HCT116 (cell line): ENCODE measurements at regions not wholly inside any gene's neighbourhood (a gene's known extent, or its start where the extent isn't known, plus 50 kb on each side); places are given as distances from the start of the nearest gene placed in this dataset.

Experiments
- ATAC-seq: fragments of 200-7000 bp; cut with Tn5 transposase; 2 replicates; pipeline ENCODE4 v1.9.1; 2020; ENCODE audit warnings: mild to moderate bottlenecking, moderate library complexity
- BruUV-seq: library from RNA; stranded (reverse); fragments of 400-500 nt; replicated peaks from 2 replicates; lab custom pipeline; 2021; lab: Mats Ljungman, UMichigan
- CTCF ChIA-PET: fragments of 300-600 bp; sonication (Branson Sonifier 250); formaldehyde crosslinking; loops from one replicate; lab custom pipeline; 2021; ENCODE audit warnings: antibody characterized with exemption; lab: Charles Lee
- POLR2A ChIA-PET: fragments of 300-600, 350-600 bp; sonication (Branson Sonifier 250); formaldehyde crosslinking; loops from one replicate; lab custom pipeline; 2021; ENCODE audit warnings: antibody characterized with exemption; lab: Charles Lee
- RAD21 ChIA-PET, 2 experiments: fragments of 300-600 bp; sonication (Branson Sonifier 250); formaldehyde crosslinking; loops; one replicate each; lab custom pipeline; 2023; ENCODE audit warnings: low total read pairs in 2 of 2; ENCODE audit not compliant: uncharacterized antibody in 2 of 2, unreplicated experiment in 2 of 2, low non-redundant PET in 1 of 2; lab: Charles Lee
- DNase-seq: peaks from one replicate; pipeline ENCODE4 v3.0.0-alpha.2; 2010; ENCODE audit warnings: low read depth, low spot score
- H2AFZ ChIP-seq: fragments of 200-600 bp; shearing (Covaris generic), sonication (generic); 2 replicates; pipeline ENCODE4 v1.6.1; 2017; ENCODE audit warnings: low read depth, mixed run types, mixed read lengths, antibody characterized with exemption, low read length; ENCODE audit not compliant: poor library complexity, severe bottlenecking
- H3K27ac ChIP-seq: 2 replicates; pipeline ENCODE4 v1.5.1; 2012; ENCODE audit warnings: low read depth, low read length
- H3K27me3 ChIP-seq: fragments of 200-600 bp; sonication (generic); 2 replicates; pipeline ENCODE4 v1.6.1; 2016; ENCODE audit warnings: mixed run types, low read length, mixed read lengths; ENCODE audit not compliant: insufficient read depth
- H3K36me3 ChIP-seq, 2 experiments: fragments of 200-500 bp in 1 of 2; fragments of 200-600 bp in 1 of 2; sonication (Bioruptor generic) in 1 of 2; sonication (generic) in 1 of 2; 2 replicates each; pipeline versions ENCODE4 v1.5.1 to v1.6.1; 2014 to 2016; ENCODE audit warnings: low read length in 2 of 2, inconsistent platforms in 1 of 2, mixed read lengths in 1 of 2, mixed run types in 1 of 2; ENCODE audit not compliant: insufficient read depth in 2 of 2, control insufficient read depth in 1 of 2
- H3K4me1 ChIP-seq, 2 experiments: fragments of 200-600 bp in 1 of 2; sonication (generic) in 1 of 2; 2 replicates each; pipeline versions ENCODE4 v1.5.1 to v1.6.1; 2012 to 2017; ENCODE audit warnings: low read length in 2 of 2, inconsistent platforms in 1 of 2, mild to moderate bottlenecking in 1 of 2, mixed read lengths in 1 of 2, mixed run types in 1 of 2, moderate library complexity in 1 of 2; ENCODE audit not compliant: insufficient read depth in 2 of 2, control insufficient read depth in 1 of 2
- H3K4me2 ChIP-seq: fragments of 200-600 bp; sonication (generic); 2 replicates; pipeline ENCODE4 v1.6.1; 2017; ENCODE audit warnings: mixed run types, low read length, mixed read lengths
- H3K4me3 ChIP-seq, 2 experiments: fragments of 200-600 bp in 1 of 2; sonication (generic) in 1 of 2; replicated peaks in 1 of 2; 2 replicates each; pipeline ENCODE4 v1.5.1; 2011 to 2016; ENCODE audit warnings: low read length in 2 of 2, control low read depth in 1 of 2, low read depth in 1 of 2, mild to moderate bottlenecking in 1 of 2, mixed read lengths in 1 of 2, mixed run types in 1 of 2
- H3K79me2 ChIP-seq: fragments of 200-600 bp; sonication (generic); 2 replicates; pipeline ENCODE4 v1.6.1; 2017; ENCODE audit warnings: mild to moderate bottlenecking, mixed run types, low read length, moderate library complexity, mixed read lengths; ENCODE audit not compliant: insufficient read depth
- H3K9ac ChIP-seq: fragments of 200-600 bp; sonication (generic); 2 replicates; pipeline ENCODE4 v1.6.1; 2016; ENCODE audit warnings: low read length, mixed read lengths
- H3K9me2 ChIP-seq: fragments of 200-600 bp; sonication (generic), shearing (Covaris generic); 2 replicates; pipeline ENCODE4 v1.6.1; 2017; ENCODE audit warnings: mixed run types, mild to moderate bottlenecking, moderate library complexity; ENCODE audit not compliant: insufficient read depth
- H3K9me3 ChIP-seq, 2 experiments: fragments of 200-500 bp in 1 of 2; fragments of 200-600 bp in 1 of 2; sonication (Bioruptor generic) in 1 of 2; sonication (generic) in 1 of 2; 2 replicates each; pipeline ENCODE4 v1.6.1; 2014 to 2017; ENCODE audit warnings: low read length in 2 of 2, mixed read lengths in 2 of 2, inconsistent platforms in 1 of 2, low read depth in 1 of 2, mild to moderate bottlenecking in 1 of 2, mixed run types in 1 of 2, moderate library complexity in 1 of 2; ENCODE audit not compliant: control insufficient read depth in 1 of 2, insufficient read depth in 1 of 2
- H4K20me1 ChIP-seq: fragments of 200-600 bp; sonication (generic), shearing (Covaris generic); 2 replicates; pipeline ENCODE4 v1.6.1; 2017; ENCODE audit warnings: mixed run types, mild to moderate bottlenecking, moderate library complexity; ENCODE audit not compliant: insufficient read depth
- ATF3 ChIP-seq: IDR thresholded peaks from 2 replicates; pipeline ENCODE4 v1.6.1; 2012
- CBX3 ChIP-seq: IDR thresholded peaks from 2 replicates; pipeline ENCODE4 v1.6.1; 2012; ENCODE audit warnings: low read depth
- EGR1 ChIP-seq: IDR thresholded peaks from 2 replicates; pipeline ENCODE4 v1.6.1; 2012; ENCODE audit warnings: low read depth
- ELF1 ChIP-seq: IDR thresholded peaks from 2 replicates; pipeline ENCODE4 v1.6.1; 2012; ENCODE audit warnings: low read depth, borderline replicate concordance
- EZH2phosphoT487 ChIP-seq: fragments of 200-600 bp; IDR thresholded peaks from 2 replicates; pipeline ENCODE4 v1.6.1; 2018; ENCODE audit warnings: antibody characterized with exemption, borderline replicate concordance
- FOSL1 ChIP-seq: IDR thresholded peaks from 2 replicates; pipeline ENCODE4 v1.6.1; 2012; ENCODE audit warnings: low read depth
- JUND ChIP-seq: IDR thresholded peaks from 2 replicates; pipeline ENCODE4 v1.6.1; 2012
- POLR2A ChIP-seq: IDR thresholded peaks from 2 replicates; pipeline ENCODE4 v1.7.0; 2011; ENCODE audit warnings: borderline replicate concordance; ENCODE audit not compliant: insufficient read depth, insufficient read length; ENCODE audit errors: extremely low read depth
- POLR2AphosphoS5 ChIP-seq: IDR thresholded peaks from 2 replicates; pipeline ENCODE4 v1.6.1; 2011; ENCODE audit warnings: mild to moderate bottlenecking, low read depth, low read length, moderate library complexity
- RAD21 ChIP-seq: IDR thresholded peaks from 2 replicates; pipeline ENCODE4 v1.6.1; 2012; ENCODE audit warnings: low read depth, mild to moderate bottlenecking
- REST ChIP-seq: IDR thresholded peaks from 2 replicates; pipeline ENCODE4 v1.6.1; 2012; ENCODE audit warnings: low read depth
- SIN3A ChIP-seq: IDR thresholded peaks from 2 replicates; pipeline ENCODE4 v1.6.1; 2012; ENCODE audit warnings: low read depth
- SP1 ChIP-seq: IDR thresholded peaks from 2 replicates; pipeline ENCODE4 v1.6.1; 2012; ENCODE audit warnings: low read depth
- SRF ChIP-seq: IDR thresholded peaks from 2 replicates; pipeline ENCODE4 v1.6.1; 2012; ENCODE audit warnings: low read depth
- YY1 ChIP-seq: IDR thresholded peaks from 2 replicates; pipeline ENCODE4 v1.6.1; 2011; ENCODE audit warnings: low read length, low read depth, moderate library complexity, mild to moderate bottlenecking; ENCODE audit not compliant: insufficient replicate concordance; ENCODE audit errors: extremely low read depth
- ZBTB33 ChIP-seq: IDR thresholded peaks from 2 replicates; pipeline ENCODE4 v1.6.1; 2011; ENCODE audit warnings: mild to moderate bottlenecking, low read length, moderate library complexity; ENCODE audit not compliant: insufficient replicate concordance; ENCODE audit errors: extremely low read depth
- ZNF274 ChIP-seq: fragments of 200-500 bp; sonication (Bioruptor generic); IDR thresholded peaks from 2 replicates; pipeline ENCODE4 v1.6.1; 2014; ENCODE audit warnings: mild to moderate bottlenecking, low read depth, low read length, inconsistent platforms
- intact Hi-C: fragments of 100-400 bp; cut with micrococcal nuclease; formaldehyde crosslinking; loops from 2 replicates; pipeline ENCODE4 v1.10.0; 2022

GRCh38 chr6:141218583-141218982 is 914.1 kb upstream of the GJE1 start:
- Histone ChIP-seq H2AFZ (no peak overlapping the region), H3K4me1 (no peaks in the 10 kb centered on the region), H3K9ac (no peak overlapping the region), H3K4me3 (no peak overlapping the region), H3K79me2 (no peaks in the 10 kb centered on the region), H3K36me3 (no peaks in the 10 kb centered on the region), H3K9me3 (no peaks in the 10 kb centered on the region), H3K27me3 (no peaks in the 10 kb centered on the region), H4K20me1 (no peaks in the 10 kb centered on the region), H3K9me2 (no peaks in the 10 kb centered on the region), H3K4me2 (no peak overlapping the region), H3K27ac (no peak overlapping the region)
- ChIA-PET CTCF (no interaction called here), RAD21 (no interaction called here), POLR2A (no interaction called here)
- DNase-seq (no peak), ATAC-seq (no peak)
- no peak for TF ChIP-seq YY1
- TF ChIP-seq SRF: no peak
- no peak for TF ChIP-seq ELF1
- no peak for TF ChIP-seq RAD21
- TF ChIP-seq SP1: no peak
- TF ChIP-seq SIN3A: no peak
- no peak for TF ChIP-seq ZNF274
- intact Hi-C loops: no loop called here
- BruUV-seq: no TSS peak

GRCh38 chr6:141216726-141217125 is 916.0 kb upstream of the GJE1 start:
- TF ChIP-seq JUND: no peak
- no peak for TF ChIP-seq EZH2phosphoT487
- TF ChIP-seq POLR2AphosphoS5: no peak
- TF ChIP-seq EGR1: no peak
- no peak for TF ChIP-seq FOSL1
- no peak for TF ChIP-seq ATF3
- TF ChIP-seq REST: no peak
- no peak for TF ChIP-seq ZBTB33
- TF ChIP-seq POLR2A: no peak
- no peak for TF ChIP-seq CBX3
- TF ChIP-seq, all 23 proteins: peak for 0
- H3K79me2 ChIP-seq: no peaks in the 10 kb centered on the region
- H3K27ac ChIP-seq: no peak overlapping the region
- no peaks in the 10 kb centered on the region; the same call in 1 of the 2 replicates for H3K9me2 ChIP-seq
- intact Hi-C loops: no loop called here
- H3K27me3 ChIP-seq: no peaks in the 10 kb centered on the region
- H2AFZ ChIP-seq: peak overlapping the region; percentile 14
- H3K9ac ChIP-seq: no peak overlapping the region
- H3K4me2 ChIP-seq: no peak overlapping the region
- no peaks in the 10 kb centered on the region for H4K20me1 ChIP-seq
- H3K4me3 ChIP-seq: no peak overlapping the region
- H3K9me3 ChIP-seq: no peaks in the 10 kb centered on the region
- ChIA-PET CTCF (no interaction called here), POLR2A (no interaction called here), RAD21 (no interaction called here)
- peaks cover 5 to 10% of the 10 kb centered on the region in 2 experiments; a peak in 3 of 4 replicates for H3K4me1 ChIP-seq
- no TSS peak for BruUV-seq
- no peak for DNase-seq
- no peak for ATAC-seq
- H3K36me3 ChIP-seq: no peaks in the 10 kb centered on the region
